ENCODE measurements at regions not wholly inside any gene's neighbourhood (a gene's known extent, or its start where the extent isn't known, plus 50 kb on each side); places are given as distances from the start of the nearest gene placed in this dataset.

DNA sequence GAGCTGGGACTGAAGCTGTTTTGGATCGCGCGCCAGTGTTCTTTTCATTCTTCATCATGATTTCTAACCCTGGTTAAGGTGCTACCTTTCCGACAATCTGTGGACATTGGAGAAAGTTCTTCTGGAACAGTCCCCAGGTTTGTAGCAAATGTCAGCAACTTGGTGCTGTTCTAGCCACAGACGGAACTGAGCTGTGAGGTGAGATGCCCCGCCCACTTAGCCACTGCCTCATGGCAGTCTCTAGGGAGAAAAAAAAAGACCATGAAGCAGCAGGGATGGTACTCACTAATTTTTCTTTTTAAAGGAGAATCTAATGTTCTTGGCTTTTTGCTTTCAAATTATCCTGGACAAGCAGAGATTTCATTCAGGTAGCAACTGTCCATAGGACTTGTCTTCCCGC lies 72.1 kb upstream of the STK32A start:
- DNase-seq (ENCODE audit: extremely low read depth, low read depth): no peak

DNA sequence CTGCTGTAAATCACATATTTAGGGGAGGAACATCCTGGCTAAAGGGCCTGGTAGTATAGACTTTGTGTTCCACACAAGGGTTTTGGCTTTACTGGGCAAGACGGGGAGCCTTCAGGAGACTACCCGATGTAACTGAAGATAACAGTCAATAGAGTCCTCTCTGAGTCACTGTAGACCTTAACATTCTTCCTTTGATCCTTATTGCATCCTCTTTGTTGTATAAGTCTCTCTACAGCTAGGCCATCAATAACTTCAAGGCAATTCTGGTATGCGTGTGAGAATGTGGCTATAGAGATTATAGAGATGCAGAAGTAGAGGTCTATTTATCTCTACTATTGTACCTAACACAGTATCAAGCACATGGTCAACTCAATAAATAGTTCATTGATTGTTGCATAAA lies 67.3 kb upstream of the STK32A start:
- no peak for DNase-seq (ENCODE audit: extremely low read depth, low read depth)

DNA sequence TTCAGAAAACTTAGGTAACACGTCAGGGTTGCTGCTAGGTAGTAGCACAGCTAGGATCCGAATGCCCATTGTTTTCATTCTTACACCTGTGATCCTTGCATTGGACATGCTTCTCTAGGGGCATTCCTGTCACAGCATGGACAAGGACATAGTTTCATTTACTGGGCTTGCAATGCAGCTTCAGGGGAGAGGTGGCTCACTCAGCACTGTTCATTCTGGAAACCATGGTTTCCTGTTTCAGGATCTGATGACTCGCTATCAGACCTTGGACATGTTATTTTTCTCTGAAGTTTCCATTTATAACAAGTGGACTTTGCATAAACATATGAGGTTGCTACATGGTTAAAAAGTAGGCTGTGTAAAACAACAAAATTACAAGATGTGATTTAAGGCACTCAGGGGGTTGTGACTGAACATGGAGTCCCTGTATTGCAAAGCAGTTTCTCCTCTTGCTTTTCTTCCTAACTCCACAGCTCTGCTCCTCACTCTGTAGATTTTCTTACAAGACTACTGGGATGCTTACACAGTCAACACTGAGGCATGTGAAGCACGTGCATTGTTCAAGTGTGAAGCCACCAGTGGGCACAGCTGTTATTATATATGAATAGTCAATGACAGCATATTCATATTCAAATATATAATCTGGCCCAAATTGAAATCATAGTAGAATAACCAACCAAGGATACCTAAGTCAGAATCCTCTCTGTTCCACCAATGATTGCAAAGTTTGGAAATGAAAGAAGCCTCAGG lies 66.1 kb upstream of the STK32A start:
- no peak for DNase-seq (ENCODE audit: extremely low read depth, low read depth)

DNA sequence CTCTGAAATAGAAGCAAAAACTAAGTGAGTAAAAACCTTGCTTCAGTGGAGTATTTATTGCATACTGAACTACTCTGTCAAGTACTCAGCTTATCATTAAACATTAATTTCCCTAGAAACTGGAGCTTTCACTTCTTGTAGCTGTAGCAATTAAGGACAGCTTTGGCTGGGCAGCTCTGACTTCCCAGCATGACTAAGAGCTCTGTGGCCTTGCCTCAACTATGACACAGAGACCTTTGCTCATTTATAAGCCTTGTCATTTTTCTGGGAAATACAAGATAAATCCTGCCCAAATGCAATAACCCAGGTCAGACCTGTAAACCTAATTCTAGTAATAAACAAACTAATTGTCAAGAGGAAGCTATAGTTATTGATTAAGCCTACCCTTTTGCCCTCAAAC lies 65.4 kb upstream of the STK32A start:
- DNase-seq (ENCODE audit: extremely low read depth, low read depth): no peak

DNA sequence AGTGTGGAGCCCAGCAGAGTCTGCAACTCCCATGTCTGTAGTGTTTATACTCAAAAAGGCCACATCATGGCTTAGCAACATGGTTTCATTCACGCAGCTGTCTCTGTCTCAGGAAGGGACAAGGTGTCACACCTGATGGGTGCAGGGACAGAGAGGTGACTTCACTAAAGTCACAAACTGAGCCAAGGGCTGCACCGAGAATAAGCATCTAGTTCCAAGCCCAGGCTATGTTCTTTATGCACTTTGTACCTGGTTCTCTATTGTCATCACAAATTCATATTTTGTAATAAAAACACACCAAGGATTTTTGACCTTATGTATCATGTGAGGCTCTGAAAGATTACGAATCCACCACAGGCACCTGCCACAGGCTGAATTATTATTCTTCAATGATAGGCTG lies 64.9 kb upstream of the STK32A start:
- no peak for DNase-seq (ENCODE audit: extremely low read depth, low read depth)

DNA sequence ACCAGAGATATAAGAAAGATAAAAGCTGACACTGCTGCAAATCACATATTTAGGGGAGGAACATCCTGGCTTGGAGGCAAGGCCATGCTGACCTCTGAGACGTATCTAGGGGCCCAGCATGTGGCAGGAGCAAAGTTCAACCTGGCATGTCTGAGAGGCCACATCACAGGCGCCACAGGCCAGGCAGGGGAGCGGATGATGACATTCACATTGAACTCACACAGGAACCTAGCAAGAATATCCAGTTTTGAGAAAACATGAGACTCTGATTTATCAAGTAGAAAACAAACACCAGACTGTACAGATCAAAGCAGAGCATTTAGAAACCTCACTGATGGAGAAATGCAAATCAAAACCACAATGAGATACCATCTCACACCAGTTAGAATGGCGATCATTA lies 64.2 kb upstream of the STK32A start:
- no peak for DNase-seq (ENCODE audit: extremely low read depth, low read depth)

DNA sequence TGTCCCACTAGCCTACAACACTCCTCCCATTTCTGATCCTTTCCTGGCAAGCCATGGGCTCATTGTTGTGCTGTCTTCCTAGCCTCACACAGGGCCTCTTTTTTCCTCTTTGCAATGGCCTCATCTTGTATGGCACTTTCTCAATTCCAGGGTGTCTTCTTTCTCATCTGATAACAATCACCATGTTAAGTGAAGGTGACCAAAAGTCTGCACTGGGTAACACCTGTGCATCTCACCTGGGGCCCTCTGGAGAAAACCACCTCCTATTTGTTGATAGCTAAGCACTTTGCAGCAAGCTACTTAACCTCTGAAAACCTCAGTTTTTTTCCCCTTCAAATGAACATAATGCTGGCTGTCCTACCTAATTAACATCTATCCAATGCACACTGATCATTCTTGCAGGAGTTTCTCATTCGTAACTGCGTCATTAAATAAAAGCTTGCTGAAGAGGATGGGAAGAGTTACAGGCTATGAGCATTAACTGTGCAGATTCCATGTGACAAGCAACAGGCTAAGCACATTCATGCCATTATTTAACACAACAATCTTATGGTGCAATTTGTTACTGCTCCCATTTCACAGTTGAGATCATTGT lies 60.1 kb upstream of the STK32A start:
- no peak for DNase-seq (ENCODE audit: extremely low read depth, low read depth)

DNA sequence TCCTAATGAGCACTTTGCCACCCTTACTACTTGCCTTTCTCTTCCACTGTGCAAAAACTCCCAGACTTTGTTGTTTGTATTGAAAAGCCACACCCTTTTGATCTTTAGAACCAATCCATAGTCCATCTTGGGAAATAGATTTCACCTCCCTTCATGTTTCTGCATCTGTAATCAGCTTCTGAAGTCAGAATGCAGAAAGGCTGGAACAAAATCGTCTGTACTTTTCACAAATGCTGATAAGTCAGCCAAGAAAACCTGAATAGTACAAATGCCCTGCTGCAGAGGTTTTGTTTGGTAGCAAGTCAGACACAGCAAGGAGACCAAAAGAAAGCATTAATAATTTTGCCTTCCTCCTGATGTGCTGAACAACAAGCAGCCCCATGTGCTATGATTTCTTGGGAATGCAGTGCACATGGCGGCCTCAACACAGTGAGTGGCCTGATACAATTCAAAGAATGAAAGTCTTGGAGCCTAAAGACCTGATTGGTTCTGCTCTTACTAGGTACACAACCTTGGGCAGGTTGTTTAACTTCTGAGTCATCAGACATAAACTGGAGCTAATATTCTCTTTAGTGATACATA lies 59.2 kb upstream of the STK32A start:
- DNase-seq (ENCODE audit: extremely low read depth, low read depth): no peak

DNA sequence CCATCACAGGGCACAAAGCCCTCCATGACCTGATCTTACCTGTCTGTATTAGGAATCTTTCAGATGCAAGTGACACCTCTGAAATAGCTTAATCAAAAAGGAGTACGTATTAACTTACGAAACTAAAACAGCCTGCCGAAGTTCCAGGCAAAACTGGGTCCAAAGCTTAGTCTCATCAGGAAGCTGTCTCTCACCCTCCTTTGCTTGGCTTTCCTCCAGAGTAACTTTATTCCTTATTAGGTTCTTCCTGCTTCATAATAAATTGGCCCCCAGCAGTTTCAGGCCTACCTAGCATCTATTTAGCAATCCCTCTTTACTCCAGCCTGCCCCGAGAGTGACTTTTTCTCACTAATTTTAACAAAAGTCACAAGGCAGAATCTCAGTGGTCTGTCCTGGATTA lies 58.4 kb upstream of the STK32A start:
- DNase-seq (ENCODE audit: extremely low read depth, low read depth): no peak

DNA sequence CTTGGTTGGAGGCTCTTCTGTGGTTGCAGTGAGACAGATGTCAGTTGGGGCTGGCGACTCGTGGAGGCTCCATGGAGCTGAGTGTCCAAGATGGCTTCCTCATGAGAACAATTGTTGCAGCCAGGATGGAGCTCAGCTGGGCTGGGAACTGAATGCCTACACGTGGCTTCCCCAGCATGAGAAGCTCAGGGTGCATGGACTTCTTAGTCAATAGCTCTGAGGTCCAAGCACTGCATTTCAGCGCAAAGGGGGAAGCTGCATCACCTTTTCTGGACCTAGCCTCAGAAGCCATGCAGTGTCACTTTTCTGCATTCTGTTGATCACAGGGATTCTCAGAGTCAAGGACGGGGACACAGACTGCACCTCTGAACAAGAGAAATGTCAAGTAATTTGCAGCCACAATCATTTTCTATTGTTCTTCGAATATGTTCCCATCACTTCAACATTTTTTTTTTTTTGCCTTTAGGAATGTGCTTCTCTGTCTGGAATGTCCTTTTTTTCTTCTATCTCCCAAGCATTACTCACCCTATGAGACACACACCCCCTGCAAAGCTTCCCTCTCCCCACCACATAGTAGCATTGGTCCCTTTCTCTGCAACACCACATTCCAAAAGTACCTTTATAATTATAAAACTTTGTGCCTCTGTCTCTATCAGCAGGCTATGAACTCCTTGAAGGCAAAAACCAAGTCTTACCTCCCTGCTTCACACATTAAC lies 57.5 kb upstream of the STK32A start:
- DNase-seq (ENCODE audit: extremely low read depth, low read depth): no peak

DNA sequence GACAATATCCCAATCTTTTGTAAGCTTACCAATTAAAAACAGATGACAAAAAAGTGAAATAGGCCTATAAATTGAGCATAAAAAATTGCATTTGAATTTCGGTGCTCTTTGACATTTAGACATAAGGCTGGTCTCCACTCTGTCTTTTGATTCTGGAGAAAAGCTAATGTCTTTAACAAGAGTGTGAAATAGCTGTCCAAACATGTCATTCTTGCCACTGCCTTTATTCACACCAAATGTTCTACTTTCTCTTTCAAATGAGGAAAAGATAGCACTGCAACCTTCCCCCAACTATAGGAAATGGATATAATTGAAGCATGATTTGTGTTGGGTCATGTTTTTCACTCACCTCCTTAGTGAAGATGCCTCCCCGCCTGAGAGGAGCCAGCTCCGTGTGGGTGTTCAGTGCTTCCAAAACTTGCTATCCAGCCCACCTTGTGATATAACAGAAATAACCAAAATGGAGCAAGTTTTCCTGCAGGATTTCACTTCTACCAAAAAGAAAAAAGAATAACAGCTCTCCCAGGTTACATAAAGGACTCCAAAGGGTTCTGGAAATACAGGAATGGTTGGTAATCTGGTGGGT lies 55.2 kb upstream of the STK32A start:
- DNase-seq (ENCODE audit: extremely low read depth, low read depth): no peak

DNA sequence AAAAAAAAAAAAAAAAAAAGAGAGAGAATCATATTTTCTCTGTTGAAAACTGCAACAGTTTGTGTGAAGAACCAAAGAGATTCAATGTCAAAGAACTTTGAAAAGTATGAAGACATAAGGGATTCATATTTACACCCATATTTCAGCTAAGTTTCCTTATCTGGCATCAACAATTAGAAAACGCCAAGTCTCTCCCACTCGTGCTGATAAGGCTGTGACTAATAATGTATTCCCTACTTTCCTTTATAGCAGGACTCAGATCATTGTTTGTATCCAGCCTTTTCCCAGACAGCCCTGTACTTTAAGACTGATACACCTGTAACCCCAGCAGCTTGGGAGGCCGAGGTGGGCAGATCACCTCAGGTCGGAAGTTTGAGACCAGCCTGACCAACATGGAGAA lies 54.1 kb upstream of the STK32A start:
- DNase-seq (ENCODE audit: extremely low read depth, low read depth): no peak
